C4-2B (cell line): ENCODE measurements at regions not wholly inside any gene's neighbourhood (a gene's known extent, or its start where the extent isn't known, plus 50 kb on each side); places are given as distances from the start of the nearest gene placed in this dataset.

ENCODE experiments used
- H3K27ac ChIP-seq: fragments of 450-650 bp; 2 replicates; pipeline ENCODE4 v1.5.1; 2017
- ZFX ChIP-seq: fragments of 450-650 bp; IDR thresholded peaks from 2 replicates; pipeline ENCODE4 v1.6.1; 2017
- TF ChIP-seq, protein P1 (sequence below): fragments of 450-650 bp; conservative IDR thresholded peaks from 2 replicates; pipeline ENCODE4 v1.5.1; 2017; ENCODE audit warnings: mild to moderate bottlenecking

- no peak overlapping the region for H3K27ac ChIP-seq
- no peak for TF ChIP-seq ZFX
- TF ChIP-seq, protein P1, sequence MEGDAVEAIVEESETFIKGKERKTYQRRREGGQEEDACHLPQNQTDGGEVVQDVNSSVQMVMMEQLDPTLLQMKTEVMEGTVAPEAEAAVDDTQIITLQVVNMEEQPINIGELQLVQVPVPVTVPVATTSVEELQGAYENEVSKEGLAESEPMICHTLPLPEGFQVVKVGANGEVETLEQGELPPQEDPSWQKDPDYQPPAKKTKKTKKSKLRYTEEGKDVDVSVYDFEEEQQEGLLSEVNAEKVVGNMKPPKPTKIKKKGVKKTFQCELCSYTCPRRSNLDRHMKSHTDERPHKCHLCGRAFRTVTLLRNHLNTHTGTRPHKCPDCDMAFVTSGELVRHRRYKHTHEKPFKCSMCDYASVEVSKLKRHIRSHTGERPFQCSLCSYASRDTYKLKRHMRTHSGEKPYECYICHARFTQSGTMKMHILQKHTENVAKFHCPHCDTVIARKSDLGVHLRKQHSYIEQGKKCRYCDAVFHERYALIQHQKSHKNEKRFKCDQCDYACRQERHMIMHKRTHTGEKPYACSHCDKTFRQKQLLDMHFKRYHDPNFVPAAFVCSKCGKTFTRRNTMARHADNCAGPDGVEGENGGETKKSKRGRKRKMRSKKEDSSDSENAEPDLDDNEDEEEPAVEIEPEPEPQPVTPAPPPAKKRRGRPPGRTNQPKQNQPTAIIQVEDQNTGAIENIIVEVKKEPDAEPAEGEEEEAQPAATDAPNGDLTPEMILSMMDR = no peak
These were observed 161.1 kb upstream of the SLC39A10 start for GRCh38 chr2:195495966-195496365.

- no peak overlapping the region for H3K27ac ChIP-seq
These were observed 161.7 kb upstream of the SLC39A10 start for GRCh38 chr2:195495351-195495750.

GRCh38 chr2:195494451-195494850 is 162.6 kb upstream of the SLC39A10 start:
- no peak overlapping the region for H3K27ac ChIP-seq

More at GRCh38 chr2:195495351-195495750, 161.7 kb upstream of the SLC39A10 start:
- TF ChIP-seq, protein P1 = no peak
- no peak for TF ChIP-seq ZFX

DNA sequence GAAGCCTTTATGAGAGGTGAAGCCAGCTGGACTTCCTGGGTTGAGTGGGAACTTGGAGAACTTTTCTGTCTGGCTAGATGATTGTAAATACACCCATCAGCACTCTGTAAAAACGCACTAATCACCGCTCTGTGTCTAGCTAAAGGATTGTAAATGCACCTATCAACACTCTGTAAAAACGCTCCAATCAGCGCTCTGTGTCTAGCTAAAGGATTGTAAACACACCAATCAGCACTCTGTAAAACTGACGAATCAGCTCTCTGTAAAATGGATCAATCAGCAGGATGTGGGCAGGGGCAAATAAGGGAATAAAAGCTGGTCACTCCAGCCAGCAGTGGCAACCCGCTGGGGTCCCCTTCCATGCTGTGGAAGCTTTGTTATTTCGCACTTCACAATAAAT is 163.6 kb upstream of the SLC39A10 start:
- TF ChIP-seq, protein P1 = no peak
- no peak for TF ChIP-seq ZFX
- no peak overlapping the region for H3K27ac ChIP-seq

More at GRCh38 chr2:195494451-195494850, 162.6 kb upstream of the SLC39A10 start:
- no peak for TF ChIP-seq ZFX
- TF ChIP-seq, protein P1 = no peak

DNA sequence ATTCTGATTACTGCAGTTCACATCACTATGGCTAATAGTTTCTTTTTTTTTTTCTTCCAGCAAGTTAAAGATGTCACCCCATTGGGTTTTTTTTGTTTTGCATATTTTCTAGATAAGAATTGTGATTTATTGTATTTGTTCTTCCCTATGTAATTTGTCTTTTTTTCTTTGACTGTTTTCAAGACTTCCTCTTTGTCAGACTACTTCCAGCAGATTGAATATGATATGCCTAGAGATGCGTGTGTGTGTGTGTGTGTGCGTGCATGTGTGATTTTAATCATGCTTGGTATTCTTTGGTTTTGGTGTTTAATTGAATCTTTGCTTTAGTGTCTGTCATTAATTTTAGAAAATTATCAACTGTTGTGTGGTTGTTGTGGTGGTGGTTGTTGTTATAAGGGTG is 166.7 kb upstream of the SLC39A10 start:
- TF ChIP-seq, protein P1 = no peak
- no peak for TF ChIP-seq ZFX
- H3K27ac ChIP-seq = no peak overlapping the region

DNA sequence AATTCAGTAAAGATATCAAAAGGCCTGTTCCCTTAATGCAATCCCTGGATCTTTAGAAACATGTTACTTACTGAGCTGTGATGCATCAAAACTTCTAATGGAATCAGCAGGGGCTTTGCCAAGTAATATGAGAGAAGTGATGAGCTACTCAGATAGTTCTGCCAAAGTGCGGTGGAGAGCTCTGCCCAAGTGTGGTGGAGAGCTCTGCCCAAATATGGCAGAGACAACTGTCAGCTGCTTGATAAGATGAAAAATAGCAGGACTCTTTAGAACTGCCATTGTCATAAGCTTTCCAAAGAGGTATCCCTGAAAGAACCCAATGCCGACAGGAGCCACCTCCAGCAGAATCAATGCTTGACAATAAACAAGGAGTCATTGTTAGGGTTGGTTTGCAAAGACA is 167.9 kb upstream of the SLC39A10 start:
- no peak overlapping the region for H3K27ac ChIP-seq

GRCh38 chr2:195488567-195488966 is 168.5 kb upstream of the SLC39A10 start:
- TF ChIP-seq, protein P1 = no peak
- TF ChIP-seq ZFX = no peak
- no peak overlapping the region for H3K27ac ChIP-seq

More for the DNA sequence above, 167.9 kb upstream of the SLC39A10 start:
- no peak for TF ChIP-seq ZFX
- TF ChIP-seq, protein P1 = no peak
